IMR-90 (cell line): ENCODE measurements at regions not wholly inside any gene's neighbourhood (a gene's known extent, or its start where the extent isn't known, plus 50 kb on each side); places are given as distances from the start of the nearest gene placed in this dataset.

Experiments
- ATAC-seq: fragments of 200-7000 bp; cut with Tn5 transposase; 2 replicates; pipeline ENCODE4 v1.9.1; 2020; ENCODE audit warnings: low read depth, mild to moderate bottlenecking, moderate library complexity
- BruUV-seq: library from RNA; stranded (reverse); fragments of 400-500 nt; replicated peaks from 2 replicates; lab custom pipeline; 2021; lab: Mats Ljungman, UMichigan
- CTCF ChIA-PET: fragments of 300-600 bp; formaldehyde crosslinking; extraction: SDS; loops from one replicate; lab custom pipeline; 2021; ENCODE audit warnings: antibody characterized with exemption; lab: Yijun Ruan, JAX
- POLR2A ChIA-PET: fragments of 300-600 bp; sonication (Branson Sonifier 250); formaldehyde crosslinking; loops from one replicate; lab custom pipeline; 2022; ENCODE audit warnings: antibody characterized with exemption; ENCODE audit not compliant: unreplicated experiment; lab: Charles Lee
- DNase-seq: peaks from one replicate; pipeline ENCODE4 v3.0.0; 2013
- H2AFZ ChIP-seq: replicated peaks from 2 replicates; pipeline ENCODE3; 2013; ENCODE audit warnings: low read length, mild to moderate bottlenecking; ENCODE audit not compliant: poor library complexity
- H2AK5ac ChIP-seq: 2 replicates; pipeline ENCODE4 v1.6.1; 2013; ENCODE audit warnings: low read depth, low read length, inconsistent platforms
- H2AK9ac ChIP-seq: replicated peaks from 2 replicates; pipeline ENCODE3; 2013; ENCODE audit warnings: mild to moderate bottlenecking, low read depth, low read length, moderate library complexity; ENCODE audit not compliant: poor library complexity
- H2BK120ac ChIP-seq: 2 replicates; pipeline ENCODE4 v1.6.1; 2013; ENCODE audit warnings: low read depth, low read length, inconsistent platforms
- H2BK15ac ChIP-seq: 3 replicates; pipeline ENCODE4 v1.6.1; 2013; ENCODE audit warnings: low read depth, low read length, inconsistent platforms
- H2BK20ac ChIP-seq: 2 replicates; pipeline ENCODE4 v1.6.1; 2013; ENCODE audit warnings: low read depth, mild to moderate bottlenecking, inconsistent platforms, low read length, moderate library complexity
- H2BK5ac ChIP-seq: 2 replicates; pipeline ENCODE4 v1.6.1; 2013; ENCODE audit warnings: mild to moderate bottlenecking, low read depth, low read length, inconsistent platforms; ENCODE audit not compliant: poor library complexity, severe bottlenecking
- H3K14ac ChIP-seq: replicated peaks from 2 replicates; pipeline ENCODE4 v1.6.1; 2013; ENCODE audit warnings: low read depth, low read length, inconsistent platforms
- H3K18ac ChIP-seq: 2 replicates; pipeline ENCODE4 v1.6.1; 2013; ENCODE audit warnings: low read depth, low read length, control low read depth
- H3K23ac ChIP-seq: 2 replicates; pipeline ENCODE4 v1.6.1; 2013; ENCODE audit warnings: low read depth, low read length, inconsistent platforms
- H3K27ac ChIP-seq: 2 replicates; pipeline ENCODE4 v1.5.1; 2013; ENCODE audit warnings: mild to moderate bottlenecking, control low read depth, low read length; ENCODE audit not compliant: insufficient read depth
- H3K27me3 ChIP-seq: 2 replicates; pipeline ENCODE4 v1.6.1; 2013; ENCODE audit warnings: low read length; ENCODE audit not compliant: control insufficient read depth, insufficient read depth
- H3K36me3 ChIP-seq: 2 replicates; pipeline ENCODE4 v1.6.1; 2013; ENCODE audit warnings: low read length, mixed read lengths; ENCODE audit not compliant: control insufficient read depth, insufficient read depth
- H3K4ac ChIP-seq: 2 replicates; pipeline ENCODE4 v1.6.1; 2013; ENCODE audit warnings: low read depth, low read length, inconsistent platforms
- H3K4me1 ChIP-seq: 2 replicates; pipeline ENCODE4 v1.6.1; 2013; ENCODE audit warnings: low read length, mixed read lengths; ENCODE audit not compliant: control insufficient read depth, insufficient read depth
- H3K4me2 ChIP-seq: 2 replicates; pipeline ENCODE4 v1.6.1; 2013; ENCODE audit warnings: low read depth, mild to moderate bottlenecking, control low read depth, low read length, moderate library complexity
- H3K4me3 ChIP-seq: 2 replicates; pipeline ENCODE4 v1.5.1; 2013; ENCODE audit warnings: low read depth, mild to moderate bottlenecking, control low read depth, low read length, moderate library complexity; ENCODE audit not compliant: insufficient read depth
- H3K56ac ChIP-seq: 2 replicates; pipeline ENCODE4 v1.6.1; 2013; ENCODE audit warnings: low read length, inconsistent platforms; ENCODE audit not compliant: insufficient read depth; ENCODE audit errors: extremely low read depth
- H3K79me1 ChIP-seq, 2 experiments: 2 replicates each; pipeline ENCODE4 v1.6.1; 2013; ENCODE audit warnings: low read length in 2 of 2, inconsistent platforms in 1 of 2, low read depth in 1 of 2
- H3K9ac ChIP-seq: 2 replicates; pipeline ENCODE4 v1.6.1; 2013; ENCODE audit warnings: low read depth, low read length, control low read depth
- H3K9me1 ChIP-seq: 2 replicates; pipeline ENCODE4 v1.6.1; 2013; ENCODE audit warnings: low read length, inconsistent platforms; ENCODE audit not compliant: insufficient read depth
- H3K9me3 ChIP-seq: 2 replicates; pipeline ENCODE4 v1.6.1; 2013; ENCODE audit warnings: low read length; ENCODE audit not compliant: control insufficient read depth, insufficient read depth
- H4K20me1 ChIP-seq: 2 replicates; pipeline ENCODE4 v1.6.1; 2013; ENCODE audit warnings: low read length, inconsistent platforms; ENCODE audit not compliant: insufficient read depth
- H4K5ac ChIP-seq: 2 replicates; pipeline ENCODE4 v1.6.1; 2013; ENCODE audit warnings: mild to moderate bottlenecking, low read depth, low read length, control low read depth
- H4K8ac ChIP-seq, 2 experiments: 2 replicates each; pipeline ENCODE4 v1.6.1; 2013; ENCODE audit warnings: low read depth in 2 of 2, low read length in 2 of 2, control low read depth in 1 of 2, inconsistent platforms in 1 of 2
- H4K91ac ChIP-seq: 2 replicates; pipeline ENCODE4 v1.6.1; 2013; ENCODE audit warnings: low read depth, low read length, inconsistent platforms; ENCODE audit not compliant: insufficient read depth
- BHLHE40 ChIP-seq: fragments of 150-350 bp; IDR thresholded peaks from 2 replicates; pipeline ENCODE4 v1.6.1; 2016; ENCODE audit warnings: mild to moderate bottlenecking, low read depth, low read length
- MAZ ChIP-seq: IDR thresholded peaks from 2 replicates; pipeline ENCODE4 v1.6.1; 2012; ENCODE audit warnings: low read depth, mild to moderate bottlenecking, low read length, improper control_type of control experiment, moderate library complexity, borderline replicate concordance
- MXI1 ChIP-seq: IDR thresholded peaks from 2 replicates; pipeline ENCODE4 v1.6.1; 2012; ENCODE audit warnings: low read depth, mild to moderate bottlenecking, low read length, moderate library complexity, borderline replicate concordance
- RFX5 ChIP-seq: IDR thresholded peaks from 2 replicates; pipeline ENCODE4 v1.8.0; 2012; ENCODE audit warnings: low read depth, mild to moderate bottlenecking, low read length, moderate library complexity
- USF2 ChIP-seq: fragments of 150-350 bp; IDR thresholded peaks from 2 replicates; pipeline ENCODE4 v1.6.1; 2017; ENCODE audit warnings: mild to moderate bottlenecking, antibody characterized with exemption, low read length, low read depth
- WGBS, 2 experiments: methylation state at CpG; one replicate each; pipeline versions ENCODE4 v1.1.5 to v1.1.7; 2013; ENCODE audit warnings: missing lambda C conversion rate in 2 of 2; ENCODE audit not compliant: insufficient read length in 1 of 2; ENCODE audit errors: extremely low coverage in 2 of 2; 5-methylcytosine and 5-hydroxymethylcytosine counted together
- dilution Hi-C: fragments of 300-500 bp; cut with HindIII; formaldehyde crosslinking; loops from one replicate; pipeline ENCODE4 v1.14.3; 2018; ENCODE audit warnings: low sequenced_read_pairs; ENCODE audit not compliant: unreplicated experiment
- in situ Hi-C: fragments of 300-500 bp; cut with MboI; formaldehyde crosslinking; loops from 3 replicates; pipeline ENCODE4 v1.14.3; 2019; ENCODE audit warnings: low sequenced_read_pairs, inconsistent platforms, mixed read lengths
- intact Hi-C: fragments of 100-400 bp; cut with micrococcal nuclease; formaldehyde crosslinking; loops from 2 replicates; pipeline ENCODE4 v1.10.0; 2022

GRCh38 chr9:8139756-8140155 is 340.2 kb upstream of the DMAC1 start:
- TF ChIP-seq MAZ: no peak
- no peak for TF ChIP-seq USF2
- no peak for TF ChIP-seq RFX5
- no peak for TF ChIP-seq MXI1
- TF ChIP-seq BHLHE40: no peak
- in situ Hi-C loops (no loop called here), dilution Hi-C loops (no loop called here), intact Hi-C loops (no loop called here)
- Histone ChIP-seq H3K36me3 (no peaks in the 10 kb centered on the region), H3K18ac (no peak overlapping the region), H4K91ac (no peak overlapping the region), H2AK9ac (no peak overlapping the region), H3K4me2 (no peak overlapping the region), H4K20me1 (no peaks in the 10 kb centered on the region), H3K56ac (no peak overlapping the region), H3K79me1 (no peaks in the 10 kb centered on the region), H2BK20ac (no peak overlapping the region), H3K4ac (no peak overlapping the region), H3K23ac (no peak overlapping the region), H3K4me3 (no peak overlapping the region), H4K5ac (no peak overlapping the region), H3K4me1 (no peaks in the 10 kb centered on the region), H3K27me3 (no peaks in the 10 kb centered on the region), H3K9ac (no peak overlapping the region), H3K14ac (no peak overlapping the region), H3K27ac (no peak overlapping the region), H3K9me3 (peaks cover 4% of the 10 kb centered on the region; the same call in 1 of the 2 replicates), H2BK5ac (no peak overlapping the region), H2BK15ac (no peak overlapping the region), H2AK5ac (no peak overlapping the region), H2BK120ac (no peak overlapping the region), H4K8ac (no peak overlapping the region), H2AFZ (no peak overlapping the region), H3K9me1 (no peaks in the 10 kb centered on the region)
- CTCF ChIA-PET: no interaction called here
- no TSS peak for BruUV-seq
- no peak for DNase-seq
- ATAC-seq: no peak
- WGBS, 2 experiments: no CpG with 5 or more reads among the region's 1 CpG
- POLR2A ChIA-PET: no interaction called here
